ENCODE measurements at regions not wholly inside any gene's neighbourhood (a gene's known extent, or its start where the extent isn't known, plus 50 kb on each side); places are given as distances from the start of the nearest gene placed in this dataset.

- H3K9ac ChIP-seq (ENCODE audit: low read depth in 1 of 2, low read length in 2 of 2), result no peak overlapping the region
- no peak overlapping the region for H3K4me3 ChIP-seq (ENCODE audit: low read depth in 1 of 3, low read length in 3 of 3)
- H3K9me3 ChIP-seq (ENCODE audit: control insufficient read depth in 4 of 4, low read length in 3 of 4), result peaks cover 0 to 7% (median 3%) of the 10 kb centered on the region in 4 donors
- 96% methylated on average over 4 of the region's 4 CpGs for WGBS
- peaks cover 0 to 5% (median 2%) of the 10 kb centered on the region in 4 donors for H3K4me1 ChIP-seq (ENCODE audit: control insufficient read depth in 4 of 4, insufficient read depth in 4 of 4, low read length in 3 of 4)
- H3K27ac ChIP-seq (ENCODE audit: low read depth in 1 of 2, low read length in 2 of 2), result no peak overlapping the region
- TF ChIP-seq JUND (IDR thresholded peaks at IDR 0.05) (no peak), RAD21 (IDR thresholded peaks at IDR 0.05) (no peak), YY1 (IDR thresholded peaks at IDR 0.05) (no peak), TAF1 (conservative IDR thresholded peaks at IDR 0.05) (no peak), HNF4A (conservative IDR thresholded peaks at IDR 0.05) (no peak), GABPA (IDR thresholded peaks at IDR 0.05 in 1 of 2, conservative IDR thresholded peaks at IDR 0.05 in 1 of 2) (no peak), ZBTB33 (IDR thresholded peaks at IDR 0.05) (no peak), MAX (IDR thresholded peaks at IDR 0.05) (no peak), SP1 (IDR thresholded peaks at IDR 0.05) (no peak), RXRA (IDR thresholded peaks at IDR 0.05) (no peak), CTCF (IDR thresholded peaks at IDR 0.05; ENCODE audit: low read depth, low read length, missing input control) (no peak), HNF4G (IDR thresholded peaks at IDR 0.05) (no peak), ATF3 (IDR thresholded peaks at IDR 0.05) (no peak), REST (IDR thresholded peaks at IDR 0.05) (no peak), FOXA2 (IDR thresholded peaks at IDR 0.05) (no peak), FOXA1 (IDR thresholded peaks at IDR 0.05) (no peak)
- no peaks in the 10 kb centered on the region for H3K36me3 ChIP-seq (ENCODE audit: control insufficient read depth in 4 of 4, insufficient read depth in 3 of 4, low read depth in 1 of 4, low read length in 3 of 4)
- DNase-seq (ENCODE audit: low spot score), result no peak
- H3K27me3 ChIP-seq (ENCODE audit: control insufficient read depth in 4 of 4, insufficient read depth in 4 of 4, low read length in 3 of 4), result no peaks in the 10 kb centered on the region
These were observed 1114.2 kb downstream of the PLA2G4A start for GRCh38 chr1:187942986-187943385.

Measured in liver (tissue), 8 donors.